Skeletal muscle satellite cell (primary cell): ENCODE measurements at regions not wholly inside any gene's neighbourhood (a gene's known extent, or its start where the extent isn't known, plus 50 kb on each side); places are given as distances from the start of the nearest gene placed in this dataset.

Source experiments
- H3K27me3 ChIP-seq: 2 replicates; pipeline ENCODE4 v1.7.0; 2013; ENCODE audit warnings: low read length; ENCODE audit not compliant: control insufficient read depth, insufficient read depth
- H3K36me3 ChIP-seq: 2 replicates; pipeline ENCODE4 v1.7.0; 2013; ENCODE audit warnings: mild to moderate bottlenecking, control low read depth, low read length; ENCODE audit not compliant: insufficient read depth
- H3K4me1 ChIP-seq: 2 replicates; pipeline ENCODE4 v1.7.0; 2013; ENCODE audit warnings: low read length; ENCODE audit not compliant: control insufficient read depth, insufficient read depth
- H3K4me2 ChIP-seq: 2 replicates; pipeline ENCODE4 v1.7.0; 2013; ENCODE audit warnings: mild to moderate bottlenecking, low read length
- H3K4me3 ChIP-seq: 2 replicates; pipeline ENCODE4 v1.7.0; 2013; ENCODE audit warnings: low read length
- H3K9ac ChIP-seq: 2 replicates; pipeline ENCODE4 v1.7.0; 2013; ENCODE audit warnings: mild to moderate bottlenecking, low read depth, low read length, moderate library complexity
- H3K9me3 ChIP-seq: replicated peaks from 2 replicates; pipeline ENCODE4 v1.7.0; 2013; ENCODE audit warnings: mild to moderate bottlenecking, control low read depth, low read length

DNA sequence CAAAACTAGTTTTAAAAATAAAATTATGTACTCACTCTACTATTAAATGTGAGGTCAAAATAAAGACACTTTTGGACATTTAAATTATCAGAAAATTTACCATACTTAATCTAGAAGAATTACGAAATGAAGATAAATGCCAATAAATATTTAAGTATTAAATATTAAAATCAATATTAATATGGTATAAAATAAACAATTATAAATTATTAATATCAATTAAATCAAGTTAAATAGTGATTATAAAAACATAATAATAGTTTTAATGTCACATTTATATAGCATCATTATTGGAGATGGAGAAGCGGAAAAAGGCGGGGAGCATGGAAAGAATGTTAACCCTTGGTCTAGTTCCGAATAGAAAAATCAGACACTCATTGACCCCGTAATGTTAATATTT is 224.3 kb upstream of the MDGA2 start:
- no peaks in the 10 kb centered on the region for H3K9me3 ChIP-seq
- H3K4me2 ChIP-seq = no peak overlapping the region
- no peaks in the 10 kb centered on the region for H3K4me1 ChIP-seq
- no peaks in the 10 kb centered on the region for H3K36me3 ChIP-seq
- no peak overlapping the region for H3K9ac ChIP-seq
- H3K4me3 ChIP-seq = no peak overlapping the region
- no peaks in the 10 kb centered on the region for H3K27me3 ChIP-seq

DNA sequence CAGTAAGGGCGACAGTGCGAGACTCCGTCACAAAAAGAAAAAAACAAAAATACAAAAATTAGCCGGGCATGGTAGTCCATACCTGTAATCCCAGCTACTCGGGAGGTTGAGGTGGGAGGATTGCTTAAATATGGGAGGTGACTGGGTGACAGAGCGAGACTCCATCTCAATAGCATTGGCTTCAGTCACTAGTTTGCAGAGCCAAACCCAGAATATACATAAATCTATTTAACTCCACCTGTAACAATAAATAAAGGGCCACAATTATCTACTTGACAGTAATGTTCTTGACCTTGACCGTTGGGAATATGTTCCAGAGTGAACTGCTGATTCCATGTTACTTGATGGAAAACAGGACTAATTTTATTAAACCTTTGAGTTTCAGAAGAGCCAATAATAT is 198.9 kb upstream of the MDGA2 start:
- Histone ChIP-seq H3K36me3 (no peaks in the 10 kb centered on the region), H3K9ac (no peak overlapping the region), H3K9me3 (no peaks in the 10 kb centered on the region), H3K4me2 (no peak overlapping the region), H3K4me3 (no peak overlapping the region), H3K4me1 (no peaks in the 10 kb centered on the region), H3K27me3 (no peaks in the 10 kb centered on the region)

DNA sequence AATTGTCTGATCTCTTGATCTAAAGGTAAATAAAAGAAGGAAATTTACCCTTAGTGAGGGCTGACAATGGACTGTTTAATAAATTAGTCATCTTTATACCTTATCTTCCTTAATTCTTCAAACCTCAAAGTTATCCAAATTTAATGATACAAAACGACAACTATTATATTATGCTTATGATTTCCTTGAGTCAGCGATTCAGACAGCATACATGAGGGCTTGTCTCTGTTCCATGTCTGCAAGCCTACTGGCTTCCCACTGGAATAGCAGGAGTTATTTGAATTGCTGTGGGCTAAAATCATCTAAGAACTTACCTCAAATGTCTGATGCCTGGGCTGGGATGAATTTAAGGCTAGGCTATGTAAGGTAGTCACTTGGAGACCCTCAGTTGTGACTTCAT is 197.2 kb upstream of the MDGA2 start:
- Histone ChIP-seq H3K4me1 (no peaks in the 10 kb centered on the region), H3K27me3 (no peaks in the 10 kb centered on the region), H3K9me3 (no peaks in the 10 kb centered on the region), H3K36me3 (no peaks in the 10 kb centered on the region), H3K9ac (no peak overlapping the region), H3K4me3 (no peak overlapping the region), H3K4me2 (no peak overlapping the region)

DNA sequence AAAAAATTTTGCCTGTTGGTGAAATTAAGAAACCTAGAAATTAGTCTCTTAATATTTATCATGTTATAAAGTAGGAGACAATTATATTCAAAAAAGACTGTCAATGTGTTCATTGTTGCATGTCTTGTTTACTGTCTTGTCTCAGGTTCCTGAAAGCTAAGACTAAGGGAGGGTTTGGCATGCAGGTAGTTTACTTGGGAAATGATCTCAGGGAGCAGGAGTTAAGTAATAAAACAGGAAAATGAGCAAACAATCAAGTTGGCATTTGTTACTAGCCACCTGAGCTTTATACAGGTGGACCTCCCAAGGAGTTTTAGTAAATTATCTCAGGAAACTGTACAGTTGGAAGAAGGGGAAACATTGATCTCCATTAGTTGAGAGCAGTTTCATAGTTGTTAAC is 188.0 kb upstream of the MDGA2 start:
- Histone ChIP-seq H3K27me3 (no peaks in the 10 kb centered on the region), H3K4me2 (no peak overlapping the region), H3K4me3 (no peak overlapping the region), H3K36me3 (no peaks in the 10 kb centered on the region), H3K9me3 (no peaks in the 10 kb centered on the region), H3K9ac (no peak overlapping the region), H3K4me1 (no peaks in the 10 kb centered on the region)

DNA sequence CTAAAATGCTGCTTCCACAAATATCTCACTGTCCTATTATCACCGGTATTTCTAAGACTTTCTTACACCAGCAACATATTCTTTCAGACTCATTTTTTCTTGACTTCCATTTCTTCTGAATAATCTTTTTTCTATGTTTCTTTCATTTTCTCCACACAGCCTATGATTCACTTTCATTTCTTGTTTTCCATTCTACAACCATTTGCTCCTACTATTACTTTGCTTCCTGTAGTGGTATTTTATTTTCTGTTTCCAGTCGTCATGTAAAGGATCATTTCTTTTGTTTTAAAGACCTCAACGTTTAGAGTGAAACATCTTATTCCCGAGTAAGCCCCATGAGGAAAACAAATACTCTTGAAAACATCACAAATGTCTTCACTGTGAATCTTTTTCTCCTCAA is 182.2 kb upstream of the MDGA2 start:
- Histone ChIP-seq H3K27me3 (no peaks in the 10 kb centered on the region), H3K4me2 (no peak overlapping the region), H3K4me1 (no peaks in the 10 kb centered on the region), H3K4me3 (no peak overlapping the region), H3K9ac (no peak overlapping the region), H3K36me3 (no peaks in the 10 kb centered on the region), H3K9me3 (no peaks in the 10 kb centered on the region)

DNA sequence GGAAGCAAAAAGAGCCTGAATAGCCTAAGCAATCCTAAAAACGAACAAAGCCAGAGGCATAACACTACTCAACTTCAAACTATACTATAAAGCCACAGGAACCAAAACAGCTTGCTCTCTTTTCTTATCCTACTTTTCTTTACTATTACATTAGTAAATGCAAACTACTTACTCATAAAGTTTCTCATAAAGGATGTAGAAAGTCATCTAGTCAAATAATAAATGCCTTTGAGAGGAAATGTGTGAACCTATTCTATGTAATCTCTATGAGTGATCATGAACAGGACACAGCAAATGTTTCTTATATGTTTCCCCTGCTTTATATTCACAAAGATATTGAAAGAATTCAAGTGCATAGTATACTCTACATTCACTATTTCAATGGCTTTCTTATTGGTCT is 176.9 kb upstream of the MDGA2 start:
- H3K27me3 ChIP-seq = no peaks in the 10 kb centered on the region
- H3K36me3 ChIP-seq = no peaks in the 10 kb centered on the region
- no peaks in the 10 kb centered on the region for H3K4me1 ChIP-seq
- H3K9me3 ChIP-seq = no peaks in the 10 kb centered on the region
- no peak overlapping the region for H3K4me2 ChIP-seq
- no peak overlapping the region for H3K9ac ChIP-seq
- no peak overlapping the region for H3K4me3 ChIP-seq

DNA sequence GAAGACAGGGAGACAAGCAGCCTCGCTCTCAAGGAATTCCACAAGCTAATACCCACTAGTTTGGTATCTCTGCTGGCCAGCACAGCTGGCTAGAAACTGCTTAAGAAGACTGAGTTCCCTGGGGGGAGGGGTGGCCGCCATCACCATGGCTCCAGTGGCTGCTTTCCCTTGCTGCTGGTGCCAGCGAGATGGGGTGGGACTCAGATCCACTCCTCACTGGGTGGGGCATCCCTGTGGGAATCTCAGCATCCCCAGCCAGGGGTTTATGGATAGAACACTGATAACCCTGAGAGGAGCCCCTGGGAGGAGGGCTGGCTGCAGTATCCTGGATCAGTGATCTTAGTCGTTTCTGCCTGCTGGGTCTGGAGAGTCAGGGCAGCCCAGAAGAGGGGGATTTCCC is 170.6 kb upstream of the MDGA2 start:
- Histone ChIP-seq H3K4me3 (no peak overlapping the region), H3K36me3 (no peaks in the 10 kb centered on the region), H3K4me2 (no peak overlapping the region), H3K9me3 (no peaks in the 10 kb centered on the region), H3K27me3 (no peaks in the 10 kb centered on the region), H3K9ac (no peak overlapping the region), H3K4me1 (no peaks in the 10 kb centered on the region)

DNA sequence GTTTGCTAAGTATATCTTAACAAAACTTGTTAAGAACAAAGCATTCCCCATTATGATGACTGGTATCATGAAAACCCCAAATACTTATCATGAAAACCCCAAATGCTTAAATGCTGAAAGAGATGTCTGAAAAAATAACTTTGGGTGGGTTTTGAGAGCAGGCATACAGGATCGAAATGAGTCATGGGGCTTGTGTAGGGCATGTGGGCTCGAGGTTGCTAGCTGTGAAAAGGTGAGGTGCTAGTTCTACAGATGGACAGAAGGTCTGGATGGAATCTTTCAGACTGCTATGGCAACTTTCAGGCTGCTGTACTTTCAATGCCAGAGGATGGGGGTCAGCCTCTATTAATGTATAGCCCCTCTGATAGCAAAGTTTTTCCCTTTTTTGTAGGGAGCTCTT is 167.8 kb upstream of the MDGA2 start:
- H3K4me2 ChIP-seq = no peak overlapping the region
- H3K4me1 ChIP-seq = no peaks in the 10 kb centered on the region
- H3K9me3 ChIP-seq = no peaks in the 10 kb centered on the region
- no peak overlapping the region for H3K9ac ChIP-seq
- no peak overlapping the region for H3K4me3 ChIP-seq
- H3K36me3 ChIP-seq = no peaks in the 10 kb centered on the region
- no peaks in the 10 kb centered on the region for H3K27me3 ChIP-seq

DNA sequence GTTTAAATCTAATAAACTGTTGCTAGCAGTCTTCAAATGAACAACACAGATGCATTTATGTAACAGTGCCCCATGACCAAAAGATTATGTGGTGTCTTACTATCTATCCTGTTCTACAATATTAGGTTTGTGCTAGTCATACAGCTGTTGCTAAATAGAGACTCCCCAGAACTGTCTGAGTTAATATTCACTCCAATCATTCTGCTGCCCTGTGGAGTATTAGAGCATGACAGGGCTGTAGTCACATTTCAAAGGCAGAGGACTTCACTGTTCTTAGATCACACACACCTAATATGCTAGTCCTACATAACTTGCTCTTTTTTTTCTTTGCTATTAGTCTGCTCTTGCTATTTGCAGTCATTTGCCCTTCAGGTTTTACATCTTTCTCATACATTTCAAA is 157.6 kb upstream of the MDGA2 start:
- Histone ChIP-seq H3K27me3 (no peaks in the 10 kb centered on the region), H3K36me3 (no peaks in the 10 kb centered on the region), H3K4me2 (no peak overlapping the region), H3K4me1 (no peaks in the 10 kb centered on the region), H3K9ac (no peak overlapping the region), H3K9me3 (peaks cover 4% of the 10 kb centered on the region), H3K4me3 (no peak overlapping the region)

DNA sequence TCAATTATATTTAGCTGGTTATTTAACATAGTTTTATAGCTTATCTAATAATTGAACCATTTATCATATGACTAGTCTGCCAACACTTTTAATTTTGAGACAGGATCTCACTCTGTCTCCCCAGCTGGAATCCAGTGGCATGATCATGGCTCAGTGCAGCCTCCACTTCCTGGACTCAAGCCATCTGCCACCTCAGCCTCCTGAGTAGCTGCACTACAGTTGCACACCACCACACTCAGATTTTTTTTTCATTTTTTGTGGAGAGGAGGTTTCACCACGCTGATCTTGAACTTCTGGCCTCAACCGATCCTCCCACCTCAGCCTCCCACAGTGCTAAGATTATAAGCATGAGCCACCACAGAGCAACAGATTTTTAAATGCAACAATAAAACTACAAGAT is 151.4 kb upstream of the MDGA2 start:
- Histone ChIP-seq H3K4me3 (no peak overlapping the region), H3K9me3 (peaks cover 8% of the 10 kb centered on the region), H3K27me3 (no peaks in the 10 kb centered on the region), H3K4me1 (no peaks in the 10 kb centered on the region), H3K9ac (no peak overlapping the region), H3K4me2 (no peak overlapping the region), H3K36me3 (no peaks in the 10 kb centered on the region)

DNA sequence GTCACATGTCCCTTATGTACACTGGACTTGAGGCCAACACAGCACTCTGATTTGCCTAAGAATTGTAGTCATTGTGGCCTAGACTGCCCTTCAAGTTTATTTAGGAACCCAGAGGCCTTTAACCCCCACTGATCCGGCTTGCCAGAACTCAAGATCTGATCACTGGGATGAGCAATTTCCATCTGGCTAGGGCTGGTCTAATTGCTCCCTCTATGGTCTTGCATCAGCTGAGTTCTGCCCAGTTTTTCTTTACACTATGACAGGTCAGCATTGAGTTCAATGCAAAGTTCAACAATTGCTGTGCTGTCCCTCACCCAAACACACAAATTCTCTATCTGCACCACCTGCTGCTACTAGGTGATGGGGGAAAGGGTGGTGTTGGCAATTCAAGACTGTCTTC is 146.9 kb upstream of the MDGA2 start:
- Histone ChIP-seq H3K4me3 (no peak overlapping the region), H3K4me2 (no peak overlapping the region), H3K9me3 (peaks cover 12% of the 10 kb centered on the region), H3K4me1 (no peaks in the 10 kb centered on the region), H3K9ac (no peak overlapping the region), H3K36me3 (no peaks in the 10 kb centered on the region), H3K27me3 (no peaks in the 10 kb centered on the region)

DNA sequence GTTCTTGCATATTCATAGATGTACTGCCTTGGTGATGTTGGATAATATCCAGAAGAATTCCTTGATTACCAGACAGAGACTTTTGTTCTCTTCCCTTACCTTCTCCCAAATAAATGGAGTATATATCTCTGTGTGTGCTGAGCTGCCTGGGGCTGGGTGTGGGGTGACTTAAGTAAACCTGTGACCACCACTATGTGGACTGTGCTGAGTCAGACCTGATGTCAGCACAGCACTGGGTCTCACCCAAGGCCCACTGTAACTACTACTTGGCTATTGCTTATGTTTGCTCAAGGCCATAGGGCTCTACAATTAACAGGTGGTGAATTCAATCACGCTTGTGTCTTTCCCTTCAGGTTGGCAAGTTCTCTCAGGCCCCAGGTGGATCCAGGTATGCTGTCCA is 145.7 kb upstream of the MDGA2 start:
- H3K27me3 ChIP-seq = no peaks in the 10 kb centered on the region
- H3K4me3 ChIP-seq = no peak overlapping the region
- no peak overlapping the region for H3K4me2 ChIP-seq
- no peaks in the 10 kb centered on the region for H3K36me3 ChIP-seq
- H3K9ac ChIP-seq = no peak overlapping the region
- peaks cover 15% of the 10 kb centered on the region for H3K9me3 ChIP-seq
- no peaks in the 10 kb centered on the region for H3K4me1 ChIP-seq

DNA sequence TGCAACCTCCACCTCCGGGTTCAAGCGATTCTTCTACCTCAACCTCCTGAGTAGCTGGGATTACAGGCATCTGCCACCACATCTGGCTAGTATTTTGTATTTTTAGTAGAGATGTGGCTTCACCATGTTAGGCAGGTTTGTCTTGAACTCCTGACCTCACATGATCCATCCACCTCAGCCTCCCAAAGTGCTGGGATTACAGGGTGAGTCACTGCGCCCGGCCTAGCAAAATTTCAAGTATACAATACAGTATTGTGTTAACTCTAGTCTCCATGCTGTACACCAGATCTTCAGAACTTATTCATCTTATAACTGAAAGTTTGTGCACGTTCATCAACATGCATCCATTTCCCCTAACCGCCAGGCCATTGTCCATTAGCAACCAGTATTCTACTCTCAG is 115.1 kb upstream of the MDGA2 start:
- Histone ChIP-seq H3K4me1 (no peaks in the 10 kb centered on the region), H3K36me3 (no peaks in the 10 kb centered on the region), H3K4me2 (no peak overlapping the region), H3K4me3 (no peak overlapping the region), H3K9me3 (no peaks in the 10 kb centered on the region), H3K27me3 (no peaks in the 10 kb centered on the region), H3K9ac (no peak overlapping the region)
